ENCODE measurements at regions not wholly inside any gene's neighbourhood (a gene's known extent, or its start where the extent isn't known, plus 50 kb on each side); places are given as distances from the start of the nearest gene placed in this dataset.

DNA sequence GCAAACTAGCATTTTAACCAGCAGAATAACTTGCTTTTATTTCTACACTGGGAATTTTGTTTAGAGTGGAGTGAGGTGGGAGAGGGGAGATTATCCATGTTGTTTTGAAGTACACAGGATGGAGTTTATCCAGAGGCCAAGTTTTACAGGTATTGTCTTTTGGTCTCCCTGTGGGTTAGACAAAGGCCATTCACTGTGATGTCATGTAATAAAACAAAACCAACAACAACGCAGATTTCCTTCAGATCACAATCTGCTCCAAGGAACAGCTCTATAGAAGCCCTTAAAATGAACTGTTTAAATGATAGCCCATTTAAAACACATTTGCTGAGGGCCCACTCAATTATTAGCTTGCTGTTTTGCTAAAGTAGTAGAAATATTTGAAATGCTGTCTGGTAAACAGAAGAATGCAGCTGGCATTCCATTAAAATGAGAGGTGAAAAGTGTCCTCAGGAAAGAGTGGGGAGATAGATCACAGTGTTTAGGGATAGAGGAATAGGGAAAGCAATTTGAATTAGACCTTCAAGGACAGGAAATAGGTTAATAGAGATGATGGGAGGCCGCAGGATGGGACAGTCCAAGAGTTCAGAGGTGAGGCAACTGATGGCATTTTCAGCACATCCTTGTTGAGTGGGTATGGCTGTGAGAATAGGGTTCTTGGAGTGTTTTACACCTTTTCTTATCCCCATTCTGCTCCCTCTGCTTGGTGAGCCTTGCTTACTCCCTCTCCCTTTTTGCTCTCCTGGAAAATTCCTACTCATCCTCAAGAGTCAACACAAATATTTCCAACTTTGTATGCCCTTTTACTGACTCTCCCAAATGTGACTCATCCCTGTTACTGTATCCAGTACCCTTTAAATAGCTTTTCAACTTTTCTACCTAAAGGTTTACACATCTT, 140.1 kb upstream of the NR3C1 start:
- TF ChIP-seq, protein P1, sequence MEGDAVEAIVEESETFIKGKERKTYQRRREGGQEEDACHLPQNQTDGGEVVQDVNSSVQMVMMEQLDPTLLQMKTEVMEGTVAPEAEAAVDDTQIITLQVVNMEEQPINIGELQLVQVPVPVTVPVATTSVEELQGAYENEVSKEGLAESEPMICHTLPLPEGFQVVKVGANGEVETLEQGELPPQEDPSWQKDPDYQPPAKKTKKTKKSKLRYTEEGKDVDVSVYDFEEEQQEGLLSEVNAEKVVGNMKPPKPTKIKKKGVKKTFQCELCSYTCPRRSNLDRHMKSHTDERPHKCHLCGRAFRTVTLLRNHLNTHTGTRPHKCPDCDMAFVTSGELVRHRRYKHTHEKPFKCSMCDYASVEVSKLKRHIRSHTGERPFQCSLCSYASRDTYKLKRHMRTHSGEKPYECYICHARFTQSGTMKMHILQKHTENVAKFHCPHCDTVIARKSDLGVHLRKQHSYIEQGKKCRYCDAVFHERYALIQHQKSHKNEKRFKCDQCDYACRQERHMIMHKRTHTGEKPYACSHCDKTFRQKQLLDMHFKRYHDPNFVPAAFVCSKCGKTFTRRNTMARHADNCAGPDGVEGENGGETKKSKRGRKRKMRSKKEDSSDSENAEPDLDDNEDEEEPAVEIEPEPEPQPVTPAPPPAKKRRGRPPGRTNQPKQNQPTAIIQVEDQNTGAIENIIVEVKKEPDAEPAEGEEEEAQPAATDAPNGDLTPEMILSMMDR (IDR thresholded peaks at IDR 0.05 in 8 of 11, conservative IDR thresholded peaks at IDR 0.05 in 3 of 11) = no peak
- TF ChIP-seq POLR2A (IDR thresholded peaks at IDR 0.05) = no peak
- no peak for TF ChIP-seq POLR2AphosphoS5 (IDR thresholded peaks at IDR 0.05)

All from spleen (tissue), 7 donors.